ENCODE measurements at regions not wholly inside any gene's neighbourhood (a gene's known extent, or its start where the extent isn't known, plus 50 kb on each side); places are given as distances from the start of the nearest gene placed in this dataset.
"Not testable (repeated sequence)": the region's sequence is repeated elsewhere in the genome, so short reads cannot be mapped to it uniquely, and the experiment has no call there.

- no peak for DNase-seq
Measured at GRCh38 chr4:183816077-183816476, 89.0 kb upstream of the STOX2 start.

GRCh38 chr4:183816882-183817509, 88.1 kb upstream of the STOX2 start:
- DNase-seq = no peak

- DNase-seq = not testable (repeated sequence)
Measured at GRCh38 chr4:183818591-183818990, 86.5 kb upstream of the STOX2 start.

GRCh38 chr4:183821076-183821853, 83.8 kb upstream of the STOX2 start:
- no peak for DNase-seq

- DNase-seq = no peak
Measured at GRCh38 chr4:183823434-183823833, 81.7 kb upstream of the STOX2 start.

- DNase-seq = no peak
Measured at GRCh38 chr4:183825346-183825745, 79.8 kb upstream of the STOX2 start.

GRCh38 chr4:183826461-183826860, 78.6 kb upstream of the STOX2 start:
- DNase-seq = no peak

GRCh38 chr4:183828125-183828524, 77.0 kb upstream of the STOX2 start:
- no peak for DNase-seq

GRCh38 chr4:183828839-183829238, 76.3 kb upstream of the STOX2 start:
- no peak for DNase-seq

- no peak for DNase-seq
Measured at GRCh38 chr4:183830438-183830985, 74.6 kb upstream of the STOX2 start.

- DNase-seq = no peak
Measured at GRCh38 chr4:183831026-183831446, 74.1 kb upstream of the STOX2 start.

- DNase-seq = no peak
Measured at GRCh38 chr4:183831683-183832082, 73.4 kb upstream of the STOX2 start.

- DNase-seq = no peak
Measured at GRCh38 chr4:183832776-183833450, 72.2 kb upstream of the STOX2 start.

GRCh38 chr4:183834252-183834651, 70.9 kb upstream of the STOX2 start:
- DNase-seq = no peak

GRCh38 chr4:183837222-183837621, 67.9 kb upstream of the STOX2 start:
- DNase-seq = no peak

GRCh38 chr4:183838987-183839712, 66.0 kb upstream of the STOX2 start:
- no peak for DNase-seq

- DNase-seq = peak; percentile 54
Measured at GRCh38 chr4:183840311-183840710, 64.8 kb upstream of the STOX2 start.

GRCh38 chr4:183841001-183841400, 64.1 kb upstream of the STOX2 start:
- DNase-seq = no peak

- no peak for DNase-seq
Measured at GRCh38 chr4:183842129-183842528, 63.0 kb upstream of the STOX2 start.

GRCh38 chr4:183843248-183843671, 61.8 kb upstream of the STOX2 start:
- no peak for DNase-seq

- DNase-seq = no peak
Measured at GRCh38 chr4:183846951-183847350, 58.2 kb upstream of the STOX2 start.

- DNase-seq = no peak
Measured at GRCh38 chr4:183848805-183849204, 56.3 kb upstream of the STOX2 start.
